NCI-H1417 treated with DMSO at 0.1 percent for 48 hours (cell line): ENCODE measurements at regions not wholly inside any gene's neighbourhood (a gene's known extent, or its start where the extent isn't known, plus 50 kb on each side); places are given as distances from the start of the nearest gene placed in this dataset.
A peak's percentile ranks its signal among the peaks of the same experiment; 100 is the strongest.

Experiments
- DNase-seq: peaks from one replicate; lab custom pipeline; 2025; lab: John Stamatoyannopoulos, UW

GRCh38 chr4:36719425-36719824 is 438.0 kb downstream of the DTHD1 start:
- no peak for DNase-seq

GRCh38 chr4:36722986-36723385 is 441.6 kb downstream of the DTHD1 start:
- no peak for DNase-seq

GRCh38 chr4:36734334-36734733 is 452.9 kb downstream of the DTHD1 start:
- no peak for DNase-seq

- no peak for DNase-seq
Measured at GRCh38 chr4:36737691-36738090, 456.3 kb downstream of the DTHD1 start.

- DNase-seq, result no peak
Measured at GRCh38 chr4:36740796-36741310, 459.4 kb downstream of the DTHD1 start.

- DNase-seq, result no peak
Measured at GRCh38 chr4:36747277-36748129, 466.1 kb downstream of the DTHD1 start.

GRCh38 chr4:36753048-36753447 is 471.6 kb downstream of the DTHD1 start:
- no peak for DNase-seq

- DNase-seq, result no peak
Measured at GRCh38 chr4:36757580-36758311, 476.3 kb downstream of the DTHD1 start.

- DNase-seq, result no peak
Measured at GRCh38 chr4:36758312-36759178, 477.1 kb downstream of the DTHD1 start.

GRCh38 chr4:36761607-36762006 is 480.2 kb downstream of the DTHD1 start:
- no peak for DNase-seq

- DNase-seq, result no peak
Measured at GRCh38 chr4:36763814-36764213, 480.7 kb upstream of the NWD2 start.

- DNase-seq, result no peak
Measured at GRCh38 chr4:36767596-36767995, 476.9 kb upstream of the NWD2 start.

- DNase-seq, result no peak
Measured at GRCh38 chr4:36771411-36772153, 473.0 kb upstream of the NWD2 start.

- DNase-seq, result no peak
Measured at GRCh38 chr4:36772154-36772516, 472.4 kb upstream of the NWD2 start.

- no peak for DNase-seq
Measured at GRCh38 chr4:36773467-36773866, 471.1 kb upstream of the NWD2 start.

GRCh38 chr4:36775544-36775943 is 469.0 kb upstream of the NWD2 start:
- DNase-seq, result no peak

- DNase-seq, result no peak
Measured at GRCh38 chr4:36779601-36780000, 464.9 kb upstream of the NWD2 start.

- DNase-seq, result peak; percentile 46
Measured at GRCh38 chr4:36785973-36786372, 458.6 kb upstream of the NWD2 start.

- no peak for DNase-seq
Measured at GRCh38 chr4:36786519-36786918, 458.0 kb upstream of the NWD2 start.

GRCh38 chr4:36794716-36795115 is 449.8 kb upstream of the NWD2 start:
- no peak for DNase-seq

- no peak for DNase-seq
Measured at GRCh38 chr4:36812149-36812548, 432.4 kb upstream of the NWD2 start.

GRCh38 chr4:36815536-36815935 is 429.0 kb upstream of the NWD2 start:
- DNase-seq, result no peak
